NCI-H2107 treated with DMSO at 0.1 percent for 48 hours (cell line): ENCODE measurements at regions not wholly inside any gene's neighbourhood (a gene's known extent, or its start where the extent isn't known, plus 50 kb on each side); places are given as distances from the start of the nearest gene placed in this dataset.

Source experiments
- DNase-seq: peaks from one replicate; lab custom pipeline; 2025; ENCODE audit not compliant: unreplicated experiment; lab: John Stamatoyannopoulos, UW

DNA sequence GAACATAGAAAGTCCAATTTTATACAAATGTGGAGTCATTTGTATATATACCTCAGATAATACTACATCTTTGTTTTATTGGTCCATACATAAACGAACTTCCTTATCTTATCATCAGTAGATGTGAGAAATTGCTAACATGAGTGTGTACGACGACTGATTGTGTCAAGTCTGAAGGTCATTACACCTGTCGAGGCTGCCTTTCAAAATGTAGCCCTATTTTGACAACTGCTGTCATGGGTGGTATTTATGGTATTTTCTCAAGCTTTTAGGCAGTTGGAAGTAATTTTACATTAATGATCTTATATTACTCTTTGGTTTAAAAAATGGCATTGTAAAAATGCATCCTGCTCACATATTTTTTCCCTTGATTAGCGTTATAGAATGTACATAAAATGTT, 183.7 kb upstream of the DNAJC19 start:
- DNase-seq: no peak

DNA sequence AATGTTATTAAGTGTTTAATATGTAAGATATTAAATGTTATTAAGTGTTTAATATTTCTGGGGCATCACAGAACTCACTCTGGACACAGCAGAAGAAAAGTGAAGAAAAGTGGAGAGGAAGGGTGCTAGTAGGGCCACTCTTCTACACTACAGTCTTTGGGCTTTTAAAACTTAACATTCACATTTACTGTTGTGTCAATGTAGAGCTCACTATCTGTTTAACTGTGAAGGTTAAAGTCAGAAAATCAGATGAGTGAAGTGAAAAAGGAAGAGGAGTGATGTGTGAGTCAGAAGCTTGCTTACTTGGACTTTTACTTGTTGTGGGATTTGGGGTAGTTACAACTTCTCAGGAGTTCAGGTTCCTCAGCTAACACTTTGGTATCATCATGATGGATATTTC, 145.3 kb upstream of the DNAJC19 start:
- DNase-seq: no peak

DNA sequence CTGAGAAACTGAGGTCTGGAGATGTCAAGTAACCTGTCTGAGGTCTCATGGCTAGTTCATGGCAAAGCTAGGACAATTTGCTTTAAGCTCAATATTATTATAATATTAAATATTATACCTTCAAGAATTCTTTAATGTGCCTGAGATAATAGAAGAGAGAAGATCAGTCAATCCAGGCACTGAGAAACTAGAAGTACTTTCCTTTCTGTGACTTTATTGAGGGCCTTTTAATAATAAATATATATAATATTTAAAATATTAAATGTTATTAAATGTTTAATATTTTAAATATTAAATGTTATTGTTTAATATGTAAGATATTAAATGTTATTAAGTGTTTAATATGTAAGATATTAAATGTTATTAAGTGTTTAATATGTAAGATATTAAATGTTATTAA, 144.3 kb upstream of the DNAJC19 start:
- DNase-seq: peak; percentile 4

DNA sequence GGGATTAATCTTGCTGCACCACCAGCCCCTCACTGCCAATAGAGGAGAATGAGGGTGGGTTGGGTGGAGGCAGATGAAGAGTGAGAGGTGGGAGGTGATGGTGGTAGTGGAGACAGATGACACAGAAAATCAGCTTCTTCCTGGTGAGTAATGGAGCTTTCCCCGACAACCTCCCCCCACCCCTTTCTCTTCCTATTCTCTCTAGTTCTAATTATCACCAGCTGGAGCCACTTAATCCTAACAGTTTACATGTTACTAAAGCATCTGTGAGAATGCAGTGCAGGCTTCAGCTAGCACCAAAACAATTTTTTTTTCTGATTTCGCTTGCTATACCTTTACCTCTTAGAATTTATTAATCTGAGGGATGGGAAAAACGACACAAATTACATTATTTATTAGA, 116.1 kb upstream of the DNAJC19 start:
- no peak for DNase-seq

DNA sequence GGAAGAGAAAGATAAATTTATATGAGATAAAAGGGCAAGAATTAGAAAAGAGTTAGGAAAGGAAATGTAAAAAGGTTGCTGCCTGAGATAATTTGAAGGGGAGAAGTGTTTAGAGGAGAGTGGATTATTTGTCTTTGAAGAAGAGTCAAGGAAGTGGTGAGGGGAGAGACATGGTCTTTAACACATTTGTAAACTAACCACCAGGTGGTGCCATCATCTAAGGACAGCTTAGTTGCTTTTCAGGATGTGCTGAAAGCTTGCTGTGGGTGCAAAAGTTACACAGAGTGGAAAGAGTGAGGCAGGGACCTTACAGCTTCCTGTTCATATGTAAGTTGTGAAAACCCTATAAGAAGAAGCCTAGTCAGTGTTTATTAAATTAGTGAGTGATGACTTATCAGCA, 114.1 kb upstream of the DNAJC19 start:
- no peak for DNase-seq

DNA sequence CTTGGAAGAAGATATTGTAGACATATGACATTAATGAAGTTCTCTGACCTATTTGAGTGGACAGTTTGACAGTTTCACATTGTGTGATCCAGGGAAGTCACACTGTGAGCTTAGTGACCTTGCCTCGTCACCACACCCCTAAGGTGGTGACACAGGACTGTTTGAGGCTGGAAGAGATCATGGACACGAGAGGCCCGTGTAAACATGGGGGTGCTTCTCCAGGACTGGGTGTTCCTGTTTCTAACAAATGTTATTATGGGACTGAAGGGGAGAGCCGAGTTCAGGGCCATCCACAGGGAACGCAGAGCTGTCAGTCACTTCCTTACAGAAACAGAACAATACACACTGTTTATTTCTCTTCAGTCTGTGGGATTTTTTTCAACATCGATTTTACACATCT, 96.5 kb upstream of the DNAJC19 start:
- no peak for DNase-seq

DNA sequence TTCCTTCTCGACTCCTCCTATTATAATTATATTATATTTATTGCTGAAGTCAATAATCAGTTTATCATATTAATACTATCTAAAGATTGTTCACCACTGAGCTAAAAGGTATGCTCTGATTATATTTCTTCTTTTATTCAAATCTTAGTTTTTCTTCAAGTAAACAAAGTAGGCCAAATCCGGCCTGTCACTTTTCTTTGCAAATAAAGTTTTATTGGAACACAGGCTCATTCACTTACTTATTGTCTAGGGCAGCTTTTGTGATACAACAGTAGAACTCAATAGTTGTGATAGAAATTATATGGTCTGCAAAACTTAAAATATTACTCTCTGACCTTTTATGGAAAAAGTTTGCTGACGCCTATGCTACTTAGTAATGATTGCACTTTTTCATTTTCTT, 92.4 kb upstream of the DNAJC19 start:
- DNase-seq: no peak

DNA sequence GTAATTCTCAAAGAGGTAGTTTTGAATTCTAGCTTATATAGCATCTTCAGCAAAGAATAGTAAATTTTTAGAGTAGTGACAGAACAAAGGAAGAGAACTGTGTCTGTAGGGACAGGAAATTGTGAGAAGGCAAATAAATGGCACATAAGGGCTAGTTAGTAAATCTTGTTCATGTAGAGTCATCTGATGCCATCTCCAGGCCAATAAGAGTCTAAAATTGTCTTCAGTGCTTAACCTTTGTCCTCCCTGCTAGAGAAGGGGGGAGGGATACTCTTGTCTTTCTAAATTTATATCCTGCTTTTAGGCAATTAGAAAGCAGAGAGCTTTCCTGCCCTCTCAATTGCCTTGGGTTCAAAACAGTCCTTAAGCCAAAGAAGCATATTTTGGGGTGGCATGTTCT, 87.0 kb upstream of the DNAJC19 start:
- DNase-seq: no peak

DNA sequence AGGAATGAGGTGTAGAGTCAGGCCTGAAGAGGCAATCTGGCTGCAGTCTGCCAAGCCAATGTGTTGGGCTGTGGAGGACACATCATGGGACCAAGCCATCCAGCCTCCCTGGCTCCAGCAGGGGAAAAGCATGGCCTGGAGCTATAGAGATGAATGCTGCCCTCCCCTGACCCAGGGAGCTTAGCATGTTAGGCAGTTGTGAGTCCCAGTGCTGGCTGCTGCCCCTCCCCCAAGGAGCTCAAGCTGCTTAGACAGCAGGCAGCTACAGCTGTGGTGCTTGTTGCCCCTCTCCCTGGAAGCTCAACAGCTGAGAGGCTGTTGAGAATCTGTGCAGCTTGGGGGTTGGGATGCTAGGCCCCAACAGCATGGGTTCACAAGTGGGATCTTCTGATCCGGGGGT, 85.6 kb upstream of the DNAJC19 start:
- DNase-seq: no peak

DNA sequence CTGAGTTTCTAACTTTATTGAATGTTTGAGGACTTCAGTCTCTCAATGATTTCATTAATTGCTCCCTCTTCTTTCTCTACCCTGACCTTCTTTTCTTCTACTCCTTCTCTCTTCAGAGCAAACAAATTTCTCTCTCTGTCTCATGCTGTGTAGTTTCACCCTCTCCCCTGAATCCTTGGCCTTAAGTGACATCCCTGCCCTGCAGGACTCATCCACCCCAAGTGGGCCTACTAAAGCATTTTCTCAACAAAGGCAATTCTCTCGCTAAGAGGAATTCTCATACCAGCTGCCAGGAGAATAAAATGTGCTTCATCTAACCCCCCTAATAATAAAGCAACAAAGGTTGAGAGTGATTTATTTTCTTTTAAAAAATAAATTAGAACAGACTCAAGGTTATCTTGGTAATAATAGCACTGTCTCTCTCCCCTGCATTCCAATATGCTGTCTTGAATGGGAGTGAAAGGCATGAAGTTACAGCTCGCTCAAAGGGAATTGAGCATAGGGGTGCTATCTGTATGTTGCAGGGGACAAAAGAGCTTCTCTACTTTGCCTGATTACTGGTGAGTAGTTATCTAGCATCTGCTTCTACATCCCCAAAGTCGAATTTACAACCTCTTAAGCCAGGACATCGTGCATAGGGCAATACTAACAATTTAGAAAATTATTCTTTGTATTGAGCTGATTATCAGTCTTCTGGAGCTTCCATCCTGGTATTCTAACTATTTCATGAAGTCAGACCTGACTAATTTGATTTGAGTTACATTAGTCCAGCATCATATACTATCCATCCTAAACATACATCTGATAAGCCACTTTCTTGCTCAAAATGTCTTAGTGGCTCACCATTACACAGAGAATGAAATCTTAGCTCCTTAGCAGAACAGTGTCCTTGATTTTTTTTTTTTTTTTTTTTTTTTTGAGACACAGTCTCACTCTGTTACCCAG, 76.9 kb upstream of the DNAJC19 start:
- no peak for DNase-seq

DNA sequence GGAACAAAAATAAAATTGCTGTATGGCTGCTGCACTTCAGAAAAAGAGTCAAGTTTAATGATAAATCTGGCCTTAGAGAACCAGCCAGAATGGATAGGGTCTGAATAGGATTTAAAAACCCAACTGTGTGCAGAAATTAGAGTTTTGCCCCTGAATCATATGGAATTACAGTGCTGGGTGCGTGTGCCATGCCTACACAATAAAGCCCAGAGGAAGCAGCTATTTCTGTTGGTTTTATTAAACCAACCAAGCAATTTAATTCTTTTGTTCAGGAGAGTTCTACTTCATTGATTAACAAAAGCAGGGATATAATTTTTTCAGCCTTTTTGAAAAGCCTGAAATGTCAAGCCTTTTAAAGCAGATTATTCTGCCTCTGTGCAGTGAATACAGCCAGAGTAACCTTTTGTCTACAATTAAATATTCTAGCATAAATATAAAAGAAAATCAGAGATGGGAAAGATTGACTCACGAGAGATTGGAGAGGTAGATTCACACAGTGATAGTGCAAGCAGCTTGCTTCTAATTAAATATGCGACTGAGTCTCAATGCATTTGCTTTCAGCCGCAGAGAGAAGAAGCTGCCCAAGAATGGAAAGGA, 66.7 kb upstream of the DNAJC19 start:
- DNase-seq: peak; percentile 78

DNA sequence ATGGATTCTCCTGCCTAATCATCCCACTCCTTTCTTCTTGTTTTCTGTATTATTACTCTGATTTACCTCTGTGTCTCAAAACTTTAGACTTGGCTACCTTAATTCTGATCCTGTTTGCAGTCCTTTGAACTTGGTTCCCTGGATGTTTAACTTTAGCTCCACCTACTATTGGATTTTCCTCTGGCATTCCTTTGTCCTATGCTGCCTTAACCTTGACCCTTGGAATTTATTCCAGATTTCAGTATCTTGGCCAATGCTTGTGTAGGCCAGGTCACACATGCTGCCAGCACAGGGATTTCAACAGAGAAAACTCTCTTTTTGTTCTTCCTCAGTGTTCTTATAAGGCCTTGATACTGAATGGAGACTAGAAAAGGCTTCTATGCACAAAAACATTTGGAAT, 65.0 kb upstream of the DNAJC19 start:
- no peak for DNase-seq

DNA sequence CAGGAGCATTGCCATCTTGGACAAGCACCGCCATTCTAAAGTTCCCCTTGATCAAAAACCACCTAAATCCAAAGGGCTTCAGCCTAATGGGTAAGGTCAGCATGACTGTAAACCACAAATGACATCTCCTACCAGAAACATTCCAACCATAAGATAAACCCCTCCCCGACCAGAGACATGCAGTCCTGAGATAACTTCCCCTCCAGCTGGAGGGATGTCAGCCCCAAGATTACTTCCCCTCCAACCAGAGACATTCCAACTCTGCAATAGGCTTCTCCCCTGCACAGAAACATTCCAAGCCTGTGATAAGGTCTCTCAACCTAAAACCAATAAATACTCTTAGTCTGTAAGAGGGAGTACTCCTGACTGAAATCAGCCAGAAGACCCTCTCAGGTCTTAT, 62.7 kb upstream of the DNAJC19 start:
- no peak for DNase-seq

DNA sequence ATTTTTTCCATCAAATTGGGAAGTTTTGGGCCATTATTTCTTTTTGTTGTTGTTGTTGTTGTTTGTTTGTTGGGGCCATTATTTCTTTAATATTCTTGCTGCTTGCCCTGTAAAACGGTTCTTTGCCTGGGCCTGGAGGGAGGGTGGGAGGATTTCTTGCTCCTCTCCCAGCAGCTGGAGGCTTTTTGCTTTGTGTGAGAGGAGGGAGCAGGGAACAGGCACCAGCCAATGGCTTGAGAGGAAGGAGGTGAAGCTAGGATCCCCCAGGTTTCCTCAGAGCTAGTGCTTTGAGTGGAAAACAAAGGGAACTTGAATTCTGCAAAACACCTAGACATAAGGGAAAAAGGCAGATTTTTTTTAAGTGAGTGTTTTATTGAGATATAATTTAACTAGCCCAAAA, 61.2 kb upstream of the DNAJC19 start:
- DNase-seq: no peak

DNA sequence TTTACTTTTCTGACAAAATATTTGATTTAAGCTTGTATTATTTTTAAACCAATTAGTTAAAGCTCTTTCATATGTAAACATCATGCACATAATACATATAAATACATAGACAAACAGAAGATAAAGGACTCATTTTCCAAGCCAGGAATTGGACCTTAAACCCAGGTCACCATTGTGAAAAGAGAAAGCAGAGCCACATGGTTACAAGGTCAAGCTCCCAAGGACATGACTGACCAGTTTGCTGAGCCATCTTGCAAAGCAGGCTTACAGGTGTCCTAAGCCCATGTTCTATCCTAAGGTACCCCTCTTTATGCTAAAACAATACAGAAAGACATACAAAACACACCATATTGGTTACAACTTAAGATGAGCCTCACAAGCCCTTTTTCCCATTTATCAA, 50.5 kb upstream of the DNAJC19 start:
- no peak for DNase-seq
